Prostate gland (tissue), 2 donors: ENCODE measurements at regions not wholly inside any gene's neighbourhood (a gene's known extent, or its start where the extent isn't known, plus 50 kb on each side); places are given as distances from the start of the nearest gene placed in this dataset.
"Not testable (repeated sequence)": the region's sequence is repeated elsewhere in the genome, so short reads cannot be mapped to it uniquely, and the experiment has no call there.

Experiments
- DNase-seq: peaks from one replicate; pipeline ENCODE4 v3.0.0-alpha.2; 2019; ENCODE audit warnings: low spot score
- H3K27ac ChIP-seq, 2 donors: fragments of 200-600 bp; sonication (generic); 2 replicates each; pipeline ENCODE4 v1.5.1; 2017 to 2019
- H3K27me3 ChIP-seq: fragments of 200-600 bp; sonication (generic); replicated peaks from 2 replicates; pipeline ENCODE4 v1.5.1; 2019; ENCODE audit not compliant: insufficient read depth
- H3K36me3 ChIP-seq, 2 donors: fragments of 200-600 bp; sonication (generic); 1 replicate in 1 of 2; 2 replicates in 1 of 2; pipeline versions ENCODE4 v1.5.1 to v1.8.1; 2017 to 2019
- H3K4me1 ChIP-seq: fragments of 200-600 bp; sonication (generic); replicated peaks from 2 replicates; pipeline ENCODE4 v1.5.1; 2019
- H3K4me3 ChIP-seq, 2 donors: fragments of 200-600 bp; sonication (generic); 2 replicates each; pipeline ENCODE4 v1.5.1; 2017 to 2019
- H3K9me3 ChIP-seq: fragments of 200-600 bp; sonication (generic); 2 replicates; pipeline ENCODE4 v1.5.1; 2017
- POLR2A ChIP-seq: fragments of 450-650 bp; IDR thresholded peaks from one replicate; pipeline ENCODE4 v1.6.1; 2016; ENCODE audit warnings: antibody characterized with exemption, mild to moderate bottlenecking
- POLR2AphosphoS5 ChIP-seq: sonication (generic); formaldehyde crosslinking; IDR thresholded peaks from one replicate; pipeline ENCODE4 v1.6.1; 2017; ENCODE audit warnings: antibody characterized with exemption
- WGBS: methylation state at CpG from one replicate; pipeline ENCODE4 v1.1.5; 2018; 5-methylcytosine and 5-hydroxymethylcytosine counted together
- intact Hi-C: fragments of 100-400 bp; cut with DNase I; formaldehyde crosslinking; loops from one replicate; pipeline ENCODE4 v1.14.2; 2022
- TF ChIP-seq, protein P1 (sequence below), 4 experiments: fragments of 200-600 bp in 2 of 4; fragments of 450-650 bp in 2 of 4; sonication (generic) in 2 of 4; IDR thresholded peaks; 1 replicate in 3 of 4; 2 replicates in 1 of 4; pipeline ENCODE4 v1.5.1; 2016 to 2019; ENCODE audit warnings: antibody characterized with exemption in 4 of 4, mild to moderate bottlenecking in 2 of 4, moderate library complexity in 2 of 4

DNA sequence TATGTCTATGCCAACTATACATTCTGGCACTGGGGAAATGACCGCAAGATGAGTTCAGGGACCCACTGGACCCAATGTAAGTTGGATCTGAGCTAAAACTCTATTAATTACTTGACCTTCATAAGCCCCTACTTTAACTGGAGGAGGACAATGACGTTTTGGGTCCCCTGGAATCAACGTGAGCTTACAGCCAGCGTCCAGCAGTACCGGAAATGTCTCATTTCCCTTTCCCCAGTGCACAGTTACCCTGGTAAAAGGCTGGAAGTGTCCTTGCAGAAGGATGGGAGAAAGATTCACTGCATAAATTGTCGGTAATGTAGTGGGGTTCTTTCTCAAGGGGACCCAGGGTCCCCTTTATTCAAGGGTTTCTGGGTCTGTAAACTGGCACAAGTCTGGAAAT is 1297.6 kb upstream of the ACVR2A start:
- intact Hi-C loops: no loop called here
- no peak overlapping the region for H3K27ac ChIP-seq
- 96% methylated on average over 6 of the region's 6 CpGs for WGBS

GRCh38 chr2:146544701-146545100 is 1300.1 kb upstream of the ACVR2A start:
- no peaks in the 10 kb centered on the region for H3K9me3 ChIP-seq
- no peak overlapping the region for H3K27ac ChIP-seq
- H3K27me3 ChIP-seq: no peaks in the 10 kb centered on the region
- TF ChIP-seq POLR2AphosphoS5 (no peak), POLR2A (no peak)
- TF ChIP-seq, protein P1, sequence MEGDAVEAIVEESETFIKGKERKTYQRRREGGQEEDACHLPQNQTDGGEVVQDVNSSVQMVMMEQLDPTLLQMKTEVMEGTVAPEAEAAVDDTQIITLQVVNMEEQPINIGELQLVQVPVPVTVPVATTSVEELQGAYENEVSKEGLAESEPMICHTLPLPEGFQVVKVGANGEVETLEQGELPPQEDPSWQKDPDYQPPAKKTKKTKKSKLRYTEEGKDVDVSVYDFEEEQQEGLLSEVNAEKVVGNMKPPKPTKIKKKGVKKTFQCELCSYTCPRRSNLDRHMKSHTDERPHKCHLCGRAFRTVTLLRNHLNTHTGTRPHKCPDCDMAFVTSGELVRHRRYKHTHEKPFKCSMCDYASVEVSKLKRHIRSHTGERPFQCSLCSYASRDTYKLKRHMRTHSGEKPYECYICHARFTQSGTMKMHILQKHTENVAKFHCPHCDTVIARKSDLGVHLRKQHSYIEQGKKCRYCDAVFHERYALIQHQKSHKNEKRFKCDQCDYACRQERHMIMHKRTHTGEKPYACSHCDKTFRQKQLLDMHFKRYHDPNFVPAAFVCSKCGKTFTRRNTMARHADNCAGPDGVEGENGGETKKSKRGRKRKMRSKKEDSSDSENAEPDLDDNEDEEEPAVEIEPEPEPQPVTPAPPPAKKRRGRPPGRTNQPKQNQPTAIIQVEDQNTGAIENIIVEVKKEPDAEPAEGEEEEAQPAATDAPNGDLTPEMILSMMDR (IDR thresholded peaks at IDR 0.05): no peak
- intact Hi-C loops: no loop called here
- no peaks in the 10 kb centered on the region for H3K4me1 ChIP-seq
- H3K36me3 ChIP-seq: no peaks in the 10 kb centered on the region
- no peak for DNase-seq
- no peak overlapping the region for H3K4me3 ChIP-seq
- WGBS: 93% methylated on average over 5 of the region's 5 CpGs

More for the DNA sequence above, 1297.6 kb upstream of the ACVR2A start:
- Histone ChIP-seq H3K9me3 (no peaks in the 10 kb centered on the region), H3K27me3 (no peaks in the 10 kb centered on the region), H3K4me1 (no peaks in the 10 kb centered on the region), H3K36me3 (no peaks in the 10 kb centered on the region), H3K4me3 (no peak overlapping the region)
- DNase-seq: no peak
- TF ChIP-seq POLR2A (no peak), POLR2AphosphoS5 (no peak)
- TF ChIP-seq, protein P1 (IDR thresholded peaks at IDR 0.05): no peak

GRCh38 chr2:146541896-146542295 is 1302.9 kb upstream of the ACVR2A start:
- Histone ChIP-seq H3K9me3 (no peaks in the 10 kb centered on the region), H3K4me1 (no peaks in the 10 kb centered on the region), H3K36me3 (no peaks in the 10 kb centered on the region), H3K27ac (no peak overlapping the region), H3K4me3 (no peak overlapping the region), H3K27me3 (no peaks in the 10 kb centered on the region)
- no peak for DNase-seq
- WGBS: 67% methylated on average over 1 of the region's 1 CpG
- no peak for TF ChIP-seq POLR2AphosphoS5
- intact Hi-C loops: no loop called here

GRCh38 chr2:146540271-146540932 is 1304.4 kb upstream of the ACVR2A start:
- TF ChIP-seq POLR2AphosphoS5: no peak
- TF ChIP-seq, protein P1 (IDR thresholded peaks at IDR 0.05): no peak
- no peak for TF ChIP-seq POLR2A
- Histone ChIP-seq H3K4me1 (no peaks in the 10 kb centered on the region), H3K4me3 (no peak overlapping the region), H3K36me3 (no peaks in the 10 kb centered on the region), H3K27me3 (no peaks in the 10 kb centered on the region), H3K9me3 (no peaks in the 10 kb centered on the region), H3K27ac (no peak overlapping the region)
- WGBS: 23% methylated on average over 3 of the region's 3 CpGs
- intact Hi-C loops: no loop called here
- no peak for DNase-seq

DNA sequence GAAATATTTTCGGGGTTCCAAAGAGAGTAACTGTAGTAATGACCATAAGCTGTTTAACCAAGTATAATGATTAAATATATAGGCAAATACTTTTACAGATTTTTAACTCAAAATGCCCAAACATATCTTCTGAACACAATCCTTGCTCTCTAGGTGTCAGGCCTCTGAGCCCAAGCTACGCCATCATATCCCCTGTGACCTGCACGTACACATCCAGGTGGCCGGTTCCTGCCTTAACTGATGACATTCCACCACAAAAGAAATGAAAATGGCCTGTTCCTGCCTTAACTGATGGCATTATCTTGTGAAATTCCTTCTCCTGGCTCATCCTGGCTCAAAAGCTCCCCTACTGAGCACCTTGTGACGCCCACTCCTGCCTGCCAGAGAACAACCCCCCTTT is 1305.1 kb upstream of the ACVR2A start:
- H3K4me3 ChIP-seq, H3K4me1 ChIP-seq, H3K9me3 ChIP-seq, intact Hi-C loops, H3K27me3 ChIP-seq, H3K27ac ChIP-seq, DNase-seq, H3K36me3 ChIP-seq: not testable (repeated sequence)
- 72% methylated on average over 5 of the region's 5 CpGs for WGBS

GRCh38 chr2:146537477-146537876 is 1307.4 kb upstream of the ACVR2A start:
- no peak for TF ChIP-seq POLR2A
- TF ChIP-seq, protein P1 (IDR thresholded peaks at IDR 0.05): no peak
- TF ChIP-seq POLR2AphosphoS5: no peak
- intact Hi-C loops: no loop called here
- DNase-seq: no peak
- Histone ChIP-seq H3K4me3 (no peak overlapping the region), H3K27ac (no peak overlapping the region), H3K36me3 (no peaks in the 10 kb centered on the region), H3K9me3 (no peaks in the 10 kb centered on the region), H3K27me3 (no peaks in the 10 kb centered on the region), H3K4me1 (no peaks in the 10 kb centered on the region)
- 97% methylated on average over 2 of the region's 2 CpGs for WGBS
